ENCODE measurements at regions not wholly inside any gene's neighbourhood (a gene's known extent, or its start where the extent isn't known, plus 50 kb on each side); places are given as distances from the start of the nearest gene placed in this dataset.

DNA sequence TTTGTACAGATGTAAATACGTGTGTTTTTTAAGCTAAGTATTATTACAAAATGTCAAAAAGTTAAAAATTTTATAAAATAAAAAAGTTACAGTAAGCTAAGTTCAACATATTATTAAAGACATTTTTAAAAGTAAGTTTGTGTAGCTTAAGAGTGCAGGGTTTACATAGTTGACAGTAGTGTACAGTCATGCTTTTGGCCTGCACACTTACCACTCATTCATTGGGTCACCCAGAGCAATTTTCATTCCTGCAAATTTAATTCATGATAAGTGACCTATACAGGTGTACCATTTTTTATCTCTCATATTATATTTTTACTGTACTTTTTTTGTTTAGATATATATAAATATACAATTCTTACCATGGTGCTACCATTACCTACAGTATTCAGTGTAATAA is 769.9 kb upstream of the SLITRK6 start:
- H3K79me2 ChIP-seq (ENCODE audit: insufficient read depth, low read length): no peaks in the 10 kb centered on the region
- H2AFZ ChIP-seq (ENCODE audit: low read length): no peak overlapping the region
- no peak overlapping the region for H3K27ac ChIP-seq (ENCODE audit: low read depth, low read length, poor library complexity, severe bottlenecking)
- no peak overlapping the region for H3K4me3 ChIP-seq (ENCODE audit: low read depth, low read length, poor library complexity, severe bottlenecking)
- no peak overlapping the region for H3K9ac ChIP-seq (ENCODE audit: low read length)
- peaks cover 20% of the 10 kb centered on the region for H3K4me1 ChIP-seq (ENCODE audit: insufficient read depth, low read length, severe bottlenecking)
- H4K20me1 ChIP-seq (ENCODE audit: insufficient read depth, low read length): no peaks in the 10 kb centered on the region
- no peaks in the 10 kb centered on the region for H3F3A ChIP-seq (ENCODE audit: insufficient read depth, low read length)
- no peak for TF ChIP-seq CTCF (IDR thresholded peaks at IDR 0.05; ENCODE audit: low read length)
- TF ChIP-seq EZH2 (IDR thresholded peaks at IDR 0.05; ENCODE audit: borderline replicate concordance, low read length): no peak
- H3K36me3 ChIP-seq (ENCODE audit: insufficient read depth, low read length): no peaks in the 10 kb centered on the region
- no peaks in the 10 kb centered on the region for H3K27me3 ChIP-seq (ENCODE audit: insufficient read depth, low read length)
- no peak overlapping the region for H3K4me2 ChIP-seq (ENCODE audit: low read length)
- no peaks in the 10 kb centered on the region for H3K9me2 ChIP-seq (ENCODE audit: low read depth, low read length)
- H3K9me3 ChIP-seq (ENCODE audit: low read length): no peaks in the 10 kb centered on the region

- Histone ChIP-seq H3K36me3 (ENCODE audit: insufficient read depth, low read length) (no peaks in the 10 kb centered on the region), H2AFZ (ENCODE audit: low read length) (no peak overlapping the region), H3K9ac (ENCODE audit: low read length) (no peak overlapping the region), H3F3A (ENCODE audit: insufficient read depth, low read length) (no peaks in the 10 kb centered on the region), H3K4me2 (ENCODE audit: low read length) (no peak overlapping the region), H3K4me1 (ENCODE audit: insufficient read depth, low read length, severe bottlenecking) (peaks cover 20% of the 10 kb centered on the region), H3K79me2 (ENCODE audit: insufficient read depth, low read length) (no peaks in the 10 kb centered on the region), H3K4me3 (ENCODE audit: low read depth, low read length, poor library complexity, severe bottlenecking) (no peak overlapping the region), H3K9me2 (ENCODE audit: low read depth, low read length) (no peaks in the 10 kb centered on the region), H3K9me3 (ENCODE audit: low read length) (no peaks in the 10 kb centered on the region), H4K20me1 (ENCODE audit: insufficient read depth, low read length) (no peaks in the 10 kb centered on the region), H3K27ac (ENCODE audit: low read depth, low read length, poor library complexity, severe bottlenecking) (no peak overlapping the region), H3K27me3 (ENCODE audit: insufficient read depth, low read length) (no peaks in the 10 kb centered on the region)
- no peak for TF ChIP-seq CTCF (IDR thresholded peaks at IDR 0.05; ENCODE audit: low read length)
- TF ChIP-seq EZH2 (IDR thresholded peaks at IDR 0.05; ENCODE audit: borderline replicate concordance, low read length): no peak
Measured at GRCh38 chr13:86569974-86570373, 770.8 kb upstream of the SLITRK6 start.

- Histone ChIP-seq H3F3A (ENCODE audit: insufficient read depth, low read length) (no peaks in the 10 kb centered on the region), H3K36me3 (ENCODE audit: insufficient read depth, low read length) (no peaks in the 10 kb centered on the region), H3K27me3 (ENCODE audit: insufficient read depth, low read length) (no peaks in the 10 kb centered on the region), H3K4me2 (ENCODE audit: low read length) (no peak overlapping the region), H4K20me1 (ENCODE audit: insufficient read depth, low read length) (no peaks in the 10 kb centered on the region), H3K9me3 (ENCODE audit: low read length) (no peaks in the 10 kb centered on the region), H3K9ac (ENCODE audit: low read length) (no peak overlapping the region), H3K9me2 (ENCODE audit: low read depth, low read length) (no peaks in the 10 kb centered on the region), H3K4me3 (ENCODE audit: low read depth, low read length, poor library complexity, severe bottlenecking) (no peak overlapping the region), H3K27ac (ENCODE audit: low read depth, low read length, poor library complexity, severe bottlenecking) (no peak overlapping the region), H3K79me2 (ENCODE audit: insufficient read depth, low read length) (no peaks in the 10 kb centered on the region), H3K4me1 (ENCODE audit: insufficient read depth, low read length, severe bottlenecking) (peaks cover 20% of the 10 kb centered on the region), H2AFZ (ENCODE audit: low read length) (peak overlapping the region; percentile 12)
- TF ChIP-seq EZH2 (IDR thresholded peaks at IDR 0.05; ENCODE audit: borderline replicate concordance, low read length) (no peak), CTCF (IDR thresholded peaks at IDR 0.05; ENCODE audit: low read length) (no peak)
Measured at GRCh38 chr13:86572115-86572514, 772.9 kb upstream of the SLITRK6 start.

Data from OCI-LY1 (cell line).